HG03342 (cell line): ENCODE measurements at regions not wholly inside any gene's neighbourhood (a gene's known extent, or its start where the extent isn't known, plus 50 kb on each side); places are given as distances from the start of the nearest gene placed in this dataset.

Source experiments
- ATAC-seq: cut with Tn5 transposase; IDR thresholded peaks from one replicate; pipeline ENCODE4 v1.9.1; 2021; ENCODE audit warnings: mild to moderate bottlenecking, moderate library complexity; ENCODE audit not compliant: unreplicated experiment

DNA sequence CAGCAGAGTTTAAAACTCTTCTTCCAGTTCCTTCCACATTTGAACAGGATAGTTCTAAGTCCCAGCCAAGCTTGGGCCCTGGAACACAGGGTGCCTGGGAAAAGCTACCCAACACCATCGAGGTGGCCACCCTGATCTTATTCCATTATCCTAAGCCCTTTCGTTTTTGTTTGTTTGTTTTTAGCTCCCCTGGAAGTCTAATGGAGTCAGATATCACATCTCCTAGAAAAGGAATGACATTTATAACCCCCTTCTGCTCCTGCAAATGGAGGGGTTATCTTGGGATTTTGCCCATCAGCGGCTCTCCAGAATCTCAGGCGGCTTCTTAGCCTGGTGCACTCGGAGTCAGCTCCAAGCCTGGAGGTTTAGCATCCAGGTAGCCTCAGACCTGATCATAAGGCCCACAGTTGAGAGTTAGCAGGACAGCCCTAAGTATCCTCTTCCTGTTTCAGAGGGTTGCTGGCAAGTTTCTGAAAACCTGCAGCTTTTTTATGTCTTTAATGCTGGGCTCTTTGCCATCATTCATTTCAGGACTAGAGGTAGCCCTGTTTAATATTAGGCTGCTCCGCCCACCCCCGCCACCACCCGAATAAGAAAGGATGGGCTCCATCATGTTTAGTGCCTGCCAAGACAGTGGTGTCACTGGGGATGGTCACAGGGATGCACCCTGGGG is 230.0 kb upstream of the LNX1 start:
- ATAC-seq, result no peak

DNA sequence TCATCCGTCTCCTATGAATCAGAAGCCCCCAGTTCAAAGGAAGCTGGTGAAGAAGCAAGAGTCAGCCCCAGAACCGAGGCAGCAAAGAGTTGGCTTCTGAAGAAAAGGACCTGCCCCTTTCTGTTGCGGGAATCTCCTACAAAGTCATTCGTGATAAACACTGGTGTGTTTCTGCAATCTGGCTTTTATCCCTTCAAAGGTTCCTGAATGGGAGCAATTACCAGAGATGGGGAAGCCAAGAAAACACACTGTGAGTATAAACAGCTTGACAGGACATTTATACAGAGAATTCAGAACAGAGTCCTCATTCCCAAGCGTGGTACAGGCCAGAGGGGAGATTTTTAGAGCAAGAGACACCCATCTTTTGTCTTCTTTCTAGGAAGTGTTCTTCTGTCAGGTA is 226.8 kb upstream of the LNX1 start:
- ATAC-seq, result no peak

DNA sequence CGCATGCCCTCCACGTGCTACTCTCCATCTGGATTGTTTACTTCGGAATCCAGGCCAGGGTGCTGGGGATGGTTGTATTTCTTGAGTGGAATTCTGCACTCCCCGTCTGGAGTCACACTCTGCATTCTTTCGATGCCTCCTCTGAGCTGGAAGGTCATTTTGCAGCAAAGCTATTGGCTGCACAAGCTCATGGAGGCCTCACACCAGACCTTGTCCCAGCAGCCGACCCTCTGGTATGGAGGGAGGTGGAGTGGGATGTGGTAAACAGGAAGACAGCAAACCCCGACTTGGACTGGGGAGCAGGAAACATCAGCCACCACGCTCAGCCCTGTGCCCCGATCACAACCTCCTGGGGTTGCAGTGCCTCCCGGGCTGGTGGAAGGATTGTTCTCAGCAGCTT is 225.3 kb upstream of the LNX1 start:
- no peak for ATAC-seq

DNA sequence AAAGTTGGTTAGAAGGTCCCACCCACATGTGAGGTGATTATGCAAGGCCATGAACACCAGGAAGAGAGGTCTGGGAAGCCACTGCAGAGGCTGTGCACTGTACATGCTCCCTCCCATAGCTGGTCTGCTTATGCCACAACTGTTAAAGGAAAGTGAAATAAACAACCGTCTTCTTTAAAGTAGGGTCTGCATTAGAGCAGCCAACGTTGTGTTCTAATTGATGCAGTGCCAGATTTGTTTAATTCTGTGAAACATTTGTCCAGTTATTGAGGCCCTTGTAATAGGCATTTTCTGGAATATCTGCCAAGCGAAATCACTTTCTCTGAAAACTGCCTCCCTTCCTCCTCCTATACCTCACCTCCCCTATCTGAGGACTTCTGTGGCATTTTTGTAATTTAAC is 224.0 kb upstream of the LNX1 start:
- no peak for ATAC-seq

DNA sequence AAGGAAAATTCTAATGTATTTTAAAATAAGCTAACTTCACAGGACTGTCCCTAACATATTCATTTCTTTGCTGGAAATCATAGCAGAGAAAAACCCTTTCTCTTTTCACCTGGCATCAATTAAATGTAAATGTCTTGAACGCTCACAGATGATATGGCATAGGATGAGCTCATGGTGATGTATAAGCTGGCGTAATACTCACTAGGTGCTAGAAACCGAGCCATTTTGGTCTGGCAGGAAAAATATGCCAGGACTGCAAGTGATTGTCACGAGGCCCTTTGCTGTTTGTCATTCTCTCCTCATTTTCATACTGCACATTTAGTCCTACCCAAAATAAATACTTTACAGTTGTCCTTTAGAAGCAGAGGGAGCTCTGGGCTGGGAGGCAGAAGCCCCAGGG is 222.7 kb upstream of the LNX1 start:
- no peak for ATAC-seq

DNA sequence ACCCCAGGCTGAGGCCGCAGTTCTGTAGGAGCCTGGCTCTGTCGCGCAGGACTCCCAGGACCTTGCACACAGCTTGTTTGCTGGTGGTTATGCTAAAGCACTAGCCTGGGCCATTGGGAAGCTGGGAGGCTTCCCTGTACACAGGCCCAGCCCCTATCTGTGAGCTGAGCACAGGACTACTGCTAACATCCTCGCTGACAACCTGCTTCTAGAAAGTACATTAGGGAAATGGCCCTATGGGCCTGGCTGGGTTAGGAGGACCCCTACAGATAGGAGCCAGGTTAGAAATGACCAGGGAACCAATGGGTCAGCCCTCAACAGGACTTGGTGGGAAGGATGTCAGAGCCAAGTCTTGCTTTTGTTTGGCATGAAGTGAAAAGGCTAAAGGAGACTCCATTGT is 219.4 kb upstream of the LNX1 start:
- ATAC-seq, result no peak

DNA sequence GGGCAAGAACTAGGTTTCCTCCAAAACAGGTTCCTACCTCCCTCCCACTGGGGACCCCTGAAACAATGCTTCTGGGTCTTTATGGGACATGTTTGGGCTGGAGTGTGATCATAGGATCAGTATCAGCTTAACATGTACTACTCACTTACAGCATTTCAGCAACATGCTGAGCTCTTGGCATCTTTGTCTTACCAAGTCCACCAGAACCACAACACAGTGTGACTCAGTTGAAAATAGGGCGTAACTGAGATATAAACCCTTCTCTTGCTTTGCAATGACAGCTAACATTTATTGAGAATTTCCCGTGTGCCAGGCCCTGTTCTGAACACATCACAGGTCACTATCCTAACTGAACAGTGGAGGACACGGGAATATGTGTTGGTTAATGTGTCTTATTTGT is 218.5 kb upstream of the LNX1 start:
- no peak for ATAC-seq

DNA sequence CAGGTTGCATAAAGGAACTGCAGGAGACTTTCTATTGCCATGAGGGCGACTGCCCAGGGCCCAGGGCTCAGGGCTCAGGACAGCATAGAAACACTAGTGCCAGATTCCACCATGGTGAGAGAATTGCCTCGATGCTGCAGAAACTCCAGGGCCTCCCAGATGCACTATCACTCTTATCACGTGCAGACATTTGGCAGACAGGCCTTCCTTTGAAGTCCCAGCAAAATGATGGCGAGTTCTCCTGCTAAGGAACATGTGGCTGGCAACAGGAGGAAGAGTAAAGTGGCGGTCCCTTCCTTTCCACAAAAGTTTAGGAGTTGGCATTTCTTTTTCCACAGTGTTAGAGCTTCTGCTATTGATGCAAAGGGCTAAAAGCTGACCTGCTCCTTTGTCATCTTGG is 214.0 kb upstream of the LNX1 start:
- ATAC-seq, result no peak

DNA sequence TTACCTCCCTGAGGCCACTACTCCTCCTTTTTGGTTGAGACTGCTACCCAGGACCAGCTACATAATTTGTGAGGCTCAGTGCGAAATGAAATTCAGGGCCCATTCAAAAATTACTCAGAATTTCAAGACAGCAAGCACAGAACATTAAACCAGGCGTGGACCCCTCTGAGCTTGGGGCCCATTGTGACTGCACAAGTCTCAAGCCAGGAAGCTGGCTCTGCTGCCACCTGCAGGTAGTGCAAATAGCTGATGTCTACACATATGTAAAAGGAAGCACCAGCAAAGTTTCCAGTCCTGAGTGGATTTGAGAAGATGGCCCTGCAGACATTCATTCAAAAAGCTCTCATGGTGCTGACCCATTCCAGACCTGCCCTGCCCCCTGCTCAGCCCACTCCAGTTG is 213.4 kb upstream of the LNX1 start:
- peak; percentile 64 for ATAC-seq

DNA sequence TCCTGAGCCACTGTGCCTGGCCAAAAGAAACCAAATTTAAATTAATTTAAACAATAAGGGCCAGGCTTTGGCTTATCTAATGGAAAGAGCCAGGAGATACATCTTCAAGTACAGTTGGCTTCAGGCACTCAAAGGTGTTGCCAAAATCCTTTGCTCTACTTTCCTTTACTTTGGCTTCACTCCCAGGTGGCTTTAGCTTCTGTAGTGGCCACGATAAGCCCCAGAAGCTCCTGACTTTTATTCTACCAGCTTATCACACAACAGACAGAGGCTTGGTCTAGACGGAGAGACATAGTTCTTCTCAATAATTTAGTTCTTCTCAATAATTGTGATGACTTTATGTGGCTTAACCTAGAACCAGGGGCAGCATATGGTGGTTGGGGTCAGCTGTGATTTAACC is 211.2 kb upstream of the LNX1 start:
- ATAC-seq, result no peak

DNA sequence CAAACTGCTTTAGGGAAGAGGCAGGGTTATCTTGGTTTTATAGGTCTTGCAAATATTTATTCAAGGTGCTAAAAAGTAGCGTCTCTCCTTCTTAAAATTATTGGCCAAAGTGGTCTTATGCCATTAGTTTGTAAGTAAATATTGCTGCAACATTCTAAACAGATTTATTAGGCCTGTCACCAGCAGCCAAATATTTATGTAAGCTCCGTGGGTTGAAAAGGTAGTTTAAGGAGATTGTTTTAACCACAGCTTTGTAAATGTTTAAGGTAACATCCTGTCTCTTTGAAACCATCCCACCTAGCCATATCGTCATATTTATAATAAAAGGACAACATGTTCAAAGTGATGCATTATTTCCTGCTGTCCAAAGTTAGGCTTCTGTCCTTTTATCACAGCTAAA is 210.1 kb upstream of the LNX1 start:
- no peak for ATAC-seq

DNA sequence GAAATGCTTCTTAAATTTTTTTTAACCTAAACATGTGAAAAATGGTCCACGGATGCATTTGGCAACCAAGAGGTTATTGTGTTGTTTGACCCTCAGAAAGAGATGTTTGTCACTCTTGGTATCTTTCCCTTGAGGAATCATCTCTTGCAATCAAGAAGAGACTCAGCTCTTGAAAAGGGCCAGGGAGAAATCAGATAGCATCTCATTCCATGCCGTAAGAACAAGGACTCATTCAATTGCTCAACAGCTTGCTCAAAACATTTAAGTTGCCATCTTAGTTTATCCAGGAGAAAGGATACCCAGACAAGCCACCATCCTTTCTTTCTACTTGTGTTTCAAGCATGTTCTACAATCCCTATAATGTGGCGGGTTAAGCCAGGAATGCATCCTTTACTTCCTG is 209.5 kb upstream of the LNX1 start:
- ATAC-seq, result no peak

DNA sequence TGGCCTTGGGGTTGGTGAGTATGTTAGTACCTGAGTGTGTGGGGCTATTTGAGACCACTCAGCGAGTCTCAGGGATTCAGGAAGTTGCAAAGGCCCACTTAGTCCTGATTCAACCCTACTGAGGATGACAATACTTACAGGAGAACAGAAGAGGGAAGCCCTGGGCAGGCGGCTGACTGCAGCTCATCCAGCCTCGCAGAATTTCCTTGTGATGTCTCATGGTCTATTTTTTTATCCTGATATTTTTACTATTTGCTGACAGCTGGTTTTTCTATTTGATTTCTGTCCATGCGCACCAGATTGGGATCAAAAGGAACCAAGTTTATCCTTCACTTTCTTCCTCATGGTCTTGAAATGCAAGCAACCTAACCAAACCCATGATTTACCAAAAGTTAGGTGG is 201.8 kb upstream of the LNX1 start:
- no peak for ATAC-seq

DNA sequence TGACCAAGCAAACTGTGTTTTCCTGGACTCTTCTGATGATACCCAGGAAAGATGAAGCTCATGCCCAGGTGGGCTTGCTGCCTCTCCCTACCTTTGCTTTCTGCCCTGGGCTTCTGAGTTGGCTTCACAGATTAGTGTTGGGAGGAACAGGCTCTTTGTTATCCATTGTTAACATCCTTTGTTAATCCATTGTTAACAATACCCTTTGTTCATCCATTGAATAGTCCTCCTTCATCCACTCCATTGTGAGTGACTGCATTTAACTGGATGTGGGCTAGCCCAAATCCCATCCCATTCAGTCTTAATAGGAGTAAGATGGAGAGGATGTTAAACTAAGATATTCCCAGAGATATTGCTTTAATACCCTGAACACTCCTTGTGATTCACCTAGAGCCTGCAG is 199.0 kb upstream of the LNX1 start:
- no peak for ATAC-seq

DNA sequence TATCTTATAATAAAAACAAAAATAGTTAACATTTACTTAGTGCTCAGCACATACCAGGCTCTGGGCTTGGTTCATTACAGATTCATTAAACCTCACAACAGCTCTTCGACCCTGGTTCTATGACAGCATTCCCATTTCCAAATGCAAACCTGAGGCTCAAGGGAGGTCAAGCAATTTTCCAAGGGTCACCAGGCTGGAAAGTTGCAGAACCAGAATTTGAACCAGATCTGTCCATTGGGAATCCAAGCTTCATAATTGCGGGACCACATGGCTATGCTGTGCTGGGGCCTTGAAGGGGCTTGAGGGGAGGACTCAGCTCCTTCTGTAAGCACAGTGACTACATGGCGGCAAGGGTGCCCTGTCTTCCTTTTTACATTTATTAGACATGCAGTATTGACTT is 197.3 kb upstream of the LNX1 start:
- no peak for ATAC-seq

DNA sequence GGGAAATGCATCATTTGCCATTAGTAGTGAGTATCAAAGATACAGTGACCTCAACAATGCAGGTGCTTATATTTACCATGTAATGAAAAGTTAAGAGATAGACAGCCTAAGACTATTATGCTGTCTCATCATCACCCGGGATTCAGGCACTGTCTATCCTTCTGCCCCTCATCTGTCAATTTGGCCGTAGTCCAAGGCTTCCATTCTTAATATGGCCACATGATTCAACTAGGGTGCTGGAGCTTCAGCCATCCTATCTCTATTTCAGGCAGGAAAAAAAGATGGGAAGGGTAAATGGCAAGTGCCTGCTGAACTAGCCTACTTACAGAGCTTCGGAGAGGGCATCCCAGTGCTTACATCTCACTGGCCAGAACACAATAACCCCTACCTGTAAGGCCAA is 196.7 kb upstream of the LNX1 start:
- ATAC-seq, result no peak

DNA sequence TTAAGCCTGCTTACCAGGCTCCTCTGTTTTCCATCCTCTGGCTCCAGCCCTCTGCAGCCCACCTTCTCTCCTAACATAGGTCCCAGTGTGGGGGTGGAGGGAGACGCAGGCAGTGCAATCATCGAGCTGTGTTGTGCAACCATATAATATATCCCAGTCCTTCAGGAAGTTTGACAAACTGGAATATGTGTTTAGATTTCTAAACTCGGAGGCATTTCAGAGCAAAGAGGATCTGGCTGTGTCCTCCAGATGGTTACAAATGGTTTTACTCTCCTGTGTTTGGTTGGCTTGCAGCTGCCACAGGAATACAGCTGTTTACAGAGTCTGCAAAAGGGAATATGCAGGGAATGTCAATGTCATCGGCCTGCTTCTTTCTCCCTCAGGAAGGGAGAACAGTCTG is 195.3 kb upstream of the LNX1 start:
- no peak for ATAC-seq

DNA sequence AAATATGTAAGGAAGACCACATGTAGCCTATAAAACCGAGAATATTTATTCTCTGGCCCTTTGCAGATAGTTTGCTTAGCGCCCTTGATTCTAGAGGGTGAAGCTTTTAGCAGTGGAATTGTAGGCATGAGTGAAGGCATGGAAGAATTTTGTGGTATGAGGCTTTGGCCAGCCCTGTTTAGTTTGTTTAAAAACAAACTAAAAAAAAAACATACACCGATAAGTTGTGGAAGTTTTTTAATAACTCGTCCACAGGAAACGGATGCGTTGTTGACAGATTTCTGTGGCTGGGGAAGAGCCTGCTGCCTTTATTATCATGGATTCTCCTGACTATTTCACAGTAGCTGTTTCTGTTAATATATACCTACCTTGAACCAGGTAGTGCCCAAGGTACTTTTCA is 194.7 kb upstream of the LNX1 start:
- no peak for ATAC-seq

DNA sequence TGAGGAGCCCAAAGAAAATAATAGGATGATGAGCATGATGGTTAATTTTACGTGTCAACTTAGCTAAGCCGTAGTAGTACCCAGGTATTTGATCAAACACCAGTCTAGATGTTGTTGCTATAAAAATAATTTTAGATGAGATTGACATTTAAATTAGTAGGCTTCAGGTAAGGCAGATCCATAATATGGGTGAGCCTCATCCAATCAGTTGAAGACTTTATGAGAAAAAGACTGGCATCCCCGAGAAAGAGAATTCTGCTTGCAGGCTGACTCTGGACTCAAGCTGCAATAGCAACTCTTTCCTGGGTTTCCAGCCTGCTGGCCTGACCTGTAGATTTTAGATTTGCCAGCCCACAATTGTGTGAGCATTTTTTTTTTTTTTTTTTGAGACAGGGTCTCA is 192.8 kb upstream of the LNX1 start:
- ATAC-seq, result no peak

DNA sequence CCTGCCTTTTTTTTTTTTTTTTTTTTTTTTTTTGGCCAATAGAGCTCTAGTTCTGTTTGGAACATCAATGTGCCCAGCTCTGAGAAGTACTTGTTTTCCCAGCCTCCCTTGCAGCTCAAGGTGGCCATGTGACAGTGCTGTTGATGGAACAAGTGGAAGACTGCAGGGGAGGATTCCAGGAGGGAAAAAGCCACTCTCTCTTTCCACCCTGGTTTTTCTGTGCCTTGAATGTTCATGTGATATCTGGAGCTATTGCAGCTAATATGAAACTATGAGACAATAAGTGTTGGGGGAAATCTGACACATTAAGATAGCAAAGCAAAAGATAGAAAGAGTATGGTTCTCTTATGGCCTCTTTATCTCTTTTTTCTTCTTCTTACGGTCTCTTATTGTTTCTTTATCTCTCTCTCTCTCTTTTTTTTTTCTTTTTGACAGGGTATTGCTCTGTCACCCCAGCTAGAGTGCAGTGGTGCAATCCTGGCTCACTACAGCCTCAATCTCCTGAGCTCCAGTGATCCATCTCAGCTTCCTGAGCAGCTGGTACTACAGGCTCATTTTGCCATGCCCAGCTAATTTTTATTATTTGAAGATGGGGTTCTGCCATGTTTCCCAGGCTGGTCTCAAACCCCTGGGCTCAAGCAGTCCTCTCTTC is 192.0 kb upstream of the LNX1 start:
- ATAC-seq, result no peak

DNA sequence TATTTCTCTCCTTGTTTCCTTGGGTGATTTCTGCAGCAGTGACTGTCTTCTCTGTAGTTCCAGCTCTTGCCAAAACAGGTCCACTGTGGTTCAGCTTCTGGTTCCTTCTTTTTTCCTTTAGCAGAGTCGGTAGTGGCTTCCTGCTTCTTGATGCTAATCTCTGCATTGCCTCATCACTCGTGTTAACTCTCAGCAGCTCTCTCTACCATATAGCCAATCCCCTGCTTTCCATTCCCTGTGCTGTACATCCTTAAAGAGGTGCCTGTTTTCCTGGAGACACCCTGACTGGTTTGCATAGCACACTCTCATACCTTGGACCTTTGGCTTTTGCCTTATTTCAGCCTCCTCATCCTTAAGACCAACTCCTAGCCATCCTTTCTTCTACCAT is 191.2 kb upstream of the LNX1 start:
- ATAC-seq, result no peak

DNA sequence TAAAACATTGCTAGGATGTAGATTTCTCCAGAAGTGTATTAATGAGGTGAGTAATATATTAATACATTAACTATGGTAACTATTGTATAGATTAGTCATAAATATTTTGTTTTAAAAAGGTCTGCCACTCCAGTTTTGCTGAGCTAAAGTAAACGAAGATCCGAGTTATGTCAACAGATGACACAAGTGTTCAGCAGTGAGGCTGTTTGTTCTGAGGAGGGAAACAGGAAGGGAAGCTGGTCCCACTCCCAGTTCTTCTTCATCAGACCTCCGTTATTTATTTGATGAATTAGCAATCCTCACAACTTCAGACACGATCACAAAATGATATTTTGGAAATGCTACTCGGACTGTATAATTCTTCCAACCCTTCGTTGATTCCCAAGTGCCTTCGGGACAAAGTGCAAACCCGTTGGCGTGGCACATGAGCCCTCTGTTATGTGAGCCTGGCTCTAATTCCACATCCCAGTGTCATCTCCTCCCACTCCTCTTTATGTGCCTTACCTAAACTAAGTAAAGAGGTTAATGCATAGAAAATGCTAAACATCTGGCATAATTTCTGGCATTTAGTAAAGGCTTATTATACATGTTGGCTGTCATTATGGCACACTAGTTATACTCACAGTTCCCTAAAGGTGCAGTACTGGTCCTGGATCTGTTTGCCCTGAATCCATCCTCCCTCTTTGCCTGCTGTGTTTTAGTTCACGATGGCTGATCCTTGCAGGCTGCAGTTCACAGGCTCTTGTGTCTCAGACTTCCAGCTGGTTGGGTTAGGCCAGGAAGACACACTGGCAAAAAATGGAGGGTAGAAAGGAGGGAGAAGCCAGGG is 190.6 kb upstream of the LNX1 start:
- no peak for ATAC-seq
